B cell (primary cell): ENCODE measurements at regions not wholly inside any gene's neighbourhood (a gene's known extent, or its start where the extent isn't known, plus 50 kb on each side); places are given as distances from the start of the nearest gene placed in this dataset.

ENCODE experiments used
- CTCF ChIP-seq: fragments of 200-600 bp; IDR thresholded peaks from one replicate; pipeline ENCODE4 v1.8.0; 2022; ENCODE audit warnings: antibody characterized with exemption, mild to moderate bottlenecking
- EZH2 ChIP-seq: IDR thresholded peaks from 2 replicates; pipeline ENCODE4 v1.6.1; 2012; ENCODE audit warnings: borderline replicate concordance, low read depth, mild to moderate bottlenecking, moderate library complexity, low read length; ENCODE audit not compliant: insufficient read depth, poor library complexity, severe bottlenecking

- TF ChIP-seq CTCF: no peak
- no peak for TF ChIP-seq EZH2
Observed at GRCh38 chr15:79176151-79176550, 85.6 kb upstream of the RASGRF1 start.
